Astrocyte of the cerebellum (primary cell): ENCODE measurements at regions not wholly inside any gene's neighbourhood (a gene's known extent, or its start where the extent isn't known, plus 50 kb on each side); places are given as distances from the start of the nearest gene placed in this dataset.

Experiments
- DNase-seq: peaks from one replicate; pipeline ENCODE4 v3.0.0-alpha.2; 2011; ENCODE audit warnings: low read depth
- H3K4me3 ChIP-seq: 2 replicates; pipeline ENCODE4 v1.5.1; 2011; ENCODE audit warnings: mild to moderate bottlenecking, low read depth, low read length, moderate library complexity
- CTCF ChIP-seq: IDR thresholded peaks from 2 replicates; pipeline ENCODE4 v1.5.1; 2012; ENCODE audit warnings: low read length, low read depth, moderate library complexity, mild to moderate bottlenecking; ENCODE audit errors: missing control alignments
- in situ Hi-C: cut with HindIII; loops from 2 replicates; pipeline ENCODE4 v1.10.0; 2017; ENCODE audit warnings: low sequenced_read_pairs

- TF ChIP-seq CTCF = no peak
- in situ Hi-C loops = no loop called here
- no peak overlapping the region for H3K4me3 ChIP-seq
- no peak for DNase-seq
These were observed 446.1 kb upstream of the FAM241A start for GRCh38 chr4:111699165-111699564.

GRCh38 chr4:111701102-111701501, 444.2 kb upstream of the FAM241A start:
- in situ Hi-C loops = no loop called here
- TF ChIP-seq CTCF = no peak

GRCh38 chr4:111707491-111707890, 437.8 kb upstream of the FAM241A start:
- in situ Hi-C loops = no loop called here
- TF ChIP-seq CTCF = no peak
- no peak for DNase-seq
- H3K4me3 ChIP-seq = no peak overlapping the region

More at GRCh38 chr4:111701102-111701501, 444.2 kb upstream of the FAM241A start:
- no peak for DNase-seq
- no peak overlapping the region for H3K4me3 ChIP-seq

GRCh38 chr4:111712093-111712677, 433.1 kb upstream of the FAM241A start:
- no peak for DNase-seq
- in situ Hi-C loops = no loop called here
- H3K4me3 ChIP-seq = no peak overlapping the region
- TF ChIP-seq CTCF = no peak

GRCh38 chr4:111713276-111713675, 432.0 kb upstream of the FAM241A start:
- no peak for TF ChIP-seq CTCF
- in situ Hi-C loops = no loop called here
- no peak overlapping the region for H3K4me3 ChIP-seq
- DNase-seq = no peak

- no peak for TF ChIP-seq CTCF
- in situ Hi-C loops = no loop called here
- peak; percentile 12 for DNase-seq
- no peak overlapping the region for H3K4me3 ChIP-seq
These were observed 427.3 kb upstream of the FAM241A start for GRCh38 chr4:111717921-111718320.
